K562 (cell line): ENCODE measurements at regions not wholly inside any gene's neighbourhood (a gene's known extent, or its start where the extent isn't known, plus 50 kb on each side); places are given as distances from the start of the nearest gene placed in this dataset.

Source experiments
- ATF1 ChIP-seq, 2 experiments: fragments of 450-650 bp in 1 of 2; IDR thresholded peaks; 2 replicates each; pipeline ENCODE4 v1.6.1; 2016; ENCODE audit warnings: missing compliant biosample characterization in 1 of 2, missing genetic modification characterization in 1 of 2
- BCOR ChIP-seq: fragments of 450-650 bp; IDR thresholded peaks from 2 replicates; pipeline ENCODE4 v1.6.1; 2016
- BMI1 ChIP-seq: fragments of 150-350 bp; IDR thresholded peaks from 2 replicates; pipeline ENCODE4 v1.6.1; 2014; ENCODE audit warnings: low read length
- FOXA3 ChIP-seq, 2 experiments: fragments of 450-650 bp in 1 of 2; sonication (generic) in 1 of 2; formaldehyde crosslinking; IDR thresholded peaks in 1 of 2; conservative IDR thresholded peaks in 1 of 2; 2 replicates each; pipeline versions ENCODE4 v1.4.0 to v1.8.0; 2020 to 2022; ENCODE audit warnings: mild to moderate bottlenecking in 2 of 2, missing genetic modification reagents in 1 of 2
- GABPB1 ChIP-seq: sonication (generic); formaldehyde crosslinking; IDR thresholded peaks from 2 replicates; pipeline ENCODE4 v1.8.0; 2022; ENCODE audit warnings: mild to moderate bottlenecking, missing genetic modification reagents
- GTF2A2 ChIP-seq: IDR thresholded peaks from 2 replicates; pipeline ENCODE4 v1.6.1; 2016; ENCODE audit warnings: mild to moderate bottlenecking, missing genetic modification characterization, missing compliant biosample characterization
- KDM1A ChIP-seq, 2 experiments: fragments of 450-650 bp; IDR thresholded peaks; 2 replicates each; pipeline ENCODE4 v1.6.1; 2016; ENCODE audit warnings: mild to moderate bottlenecking in 2 of 2
- RFX5 ChIP-seq: IDR thresholded peaks from 2 replicates; pipeline ENCODE4 v1.6.1; 2011; ENCODE audit warnings: low read depth, mild to moderate bottlenecking, improper control_type of control experiment, low read length
- SREBF1 ChIP-seq: fragments of 150-350 bp; IDR thresholded peaks from 2 replicates; pipeline ENCODE4 v1.6.1; 2014; ENCODE audit warnings: antibody characterized with exemption, low read depth, low read length, borderline replicate concordance
- ZNF143 ChIP-seq: sonication (generic); formaldehyde crosslinking; IDR thresholded peaks from 2 replicates; pipeline ENCODE4 v1.9.0; 2022; ENCODE audit warnings: mild to moderate bottlenecking, missing genetic modification reagents
- TF ChIP-seq, protein P1 (sequence below): fragments of 450-650 bp; IDR thresholded peaks from 2 replicates; pipeline ENCODE4 v1.6.1; 2017; ENCODE audit warnings: antibody characterized with exemption, mild to moderate bottlenecking
- TF ChIP-seq, protein P2 (sequence below): sonication (generic); formaldehyde crosslinking; IDR thresholded peaks from 2 replicates; pipeline ENCODE4 v1.8.1; 2022; ENCODE audit warnings: missing genetic modification reagents
- TF ChIP-seq, protein P3 (sequence below): IDR thresholded peaks from 2 replicates; pipeline ENCODE4 v1.6.1; 2011; ENCODE audit not compliant: insufficient read length; ENCODE audit errors: extremely low read depth
- TF ChIP-seq, protein P4 (sequence below): fragments of 450-650 bp; formaldehyde crosslinking; IDR thresholded peaks from 2 replicates; pipeline ENCODE4 v1.4.0; 2022; ENCODE audit warnings: mild to moderate bottlenecking, moderate library complexity

DNA sequence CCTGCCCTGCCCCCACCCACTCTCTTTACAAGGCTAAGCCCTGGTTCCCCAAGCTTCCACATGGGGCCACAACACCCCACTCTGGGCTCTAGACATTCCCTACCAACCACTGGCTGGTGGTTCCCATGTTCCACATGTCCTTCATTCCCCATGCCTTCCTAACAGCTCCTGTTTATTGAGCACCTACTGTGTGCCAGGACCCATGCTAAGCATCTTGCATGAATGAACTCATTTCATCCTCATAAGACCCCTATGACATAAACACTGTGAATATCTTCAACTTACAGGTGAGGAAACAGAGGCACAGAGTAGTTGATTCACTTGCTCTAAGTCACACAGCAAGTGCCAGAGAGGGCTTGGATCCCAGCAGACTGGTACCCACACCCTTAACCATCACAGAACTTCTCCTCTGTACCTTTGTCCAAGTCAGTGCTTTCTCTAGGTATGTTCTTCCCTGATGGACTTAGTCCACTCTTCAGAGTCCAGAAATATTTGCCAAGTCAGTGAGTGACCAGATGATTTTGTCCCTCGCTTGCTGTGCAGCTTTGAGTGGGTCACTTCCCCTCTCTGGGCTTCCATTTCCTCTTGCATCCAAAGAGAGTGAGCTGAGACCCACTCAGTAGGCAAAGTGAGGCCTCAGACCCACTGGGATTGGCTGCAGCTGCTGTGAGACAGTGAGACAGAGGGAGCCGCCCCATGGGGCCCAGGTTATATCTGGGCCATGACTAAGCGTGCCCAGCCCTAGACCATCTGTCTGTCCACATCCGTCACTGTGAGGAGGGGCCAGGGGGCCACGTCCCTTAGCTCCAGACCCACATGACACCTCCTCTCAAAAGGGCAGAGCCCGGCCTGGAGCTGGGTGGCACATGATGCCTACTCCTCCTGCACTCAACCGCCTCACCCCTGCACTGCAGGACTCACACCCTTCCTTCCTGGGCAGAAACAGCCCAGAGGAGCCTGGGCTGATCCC lies 132.4 kb downstream of the MN1 start (continued):
- TF ChIP-seq, protein P1, sequence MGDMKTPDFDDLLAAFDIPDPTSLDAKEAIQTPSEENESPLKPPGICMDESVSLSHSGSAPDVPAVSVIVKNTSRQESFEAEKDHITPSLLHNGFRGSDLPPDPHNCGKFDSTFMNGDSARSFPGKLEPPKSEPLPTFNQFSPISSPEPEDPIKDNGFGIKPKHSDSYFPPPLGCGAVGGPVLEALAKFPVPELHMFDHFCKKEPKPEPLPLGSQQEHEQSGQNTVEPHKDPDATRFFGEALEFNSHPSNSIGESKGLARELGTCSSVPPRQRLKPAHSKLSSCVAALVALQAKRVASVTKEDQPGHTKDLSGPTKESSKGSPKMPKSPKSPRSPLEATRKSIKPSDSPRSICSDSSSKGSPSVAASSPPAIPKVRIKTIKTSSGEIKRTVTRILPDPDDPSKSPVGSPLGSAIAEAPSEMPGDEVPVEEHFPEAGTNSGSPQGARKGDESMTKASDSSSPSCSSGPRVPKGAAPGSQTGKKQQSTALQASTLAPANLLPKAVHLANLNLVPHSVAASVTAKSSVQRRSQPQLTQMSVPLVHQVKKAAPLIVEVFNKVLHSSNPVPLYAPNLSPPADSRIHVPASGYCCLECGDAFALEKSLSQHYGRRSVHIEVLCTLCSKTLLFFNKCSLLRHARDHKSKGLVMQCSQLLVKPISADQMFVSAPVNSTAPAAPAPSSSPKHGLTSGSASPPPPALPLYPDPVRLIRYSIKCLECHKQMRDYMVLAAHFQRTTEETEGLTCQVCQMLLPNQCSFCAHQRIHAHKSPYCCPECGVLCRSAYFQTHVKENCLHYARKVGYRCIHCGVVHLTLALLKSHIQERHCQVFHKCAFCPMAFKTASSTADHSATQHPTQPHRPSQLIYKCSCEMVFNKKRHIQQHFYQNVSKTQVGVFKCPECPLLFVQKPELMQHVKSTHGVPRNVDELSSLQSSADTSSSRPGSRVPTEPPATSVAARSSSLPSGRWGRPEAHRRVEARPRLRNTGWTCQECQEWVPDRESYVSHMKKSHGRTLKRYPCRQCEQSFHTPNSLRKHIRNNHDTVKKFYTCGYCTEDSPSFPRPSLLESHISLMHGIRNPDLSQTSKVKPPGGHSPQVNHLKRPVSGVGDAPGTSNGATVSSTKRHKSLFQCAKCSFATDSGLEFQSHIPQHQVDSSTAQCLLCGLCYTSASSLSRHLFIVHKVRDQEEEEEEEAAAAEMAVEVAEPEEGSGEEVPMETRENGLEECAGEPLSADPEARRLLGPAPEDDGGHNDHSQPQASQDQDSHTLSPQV: peak; percentile 79; the same call in 1 of the 2 replicates
- TF ChIP-seq SREBF1 (no peak), RFX5 (no peak), BCOR (peak; percentile 82), ZNF143 (CRISPR knock-in tag) (no peak), GABPB1 (no peak), ATF1 (CRISPR knock-in tag; IDR thresholded peaks at IDR 0.05) (no peak), ATF1 (tag; IDR thresholded peaks at IDR 0.05) (peak; percentile 59), GTF2A2 (tag) (no peak), FOXA3 (CRISPR knock-in tag; conservative IDR thresholded peaks at IDR 0.05 in 1 of 2, IDR thresholded peaks at IDR 0.05 in 1 of 2) (no peak), KDM1A (IDR thresholded peaks at IDR 0.05) (peak; percentile 58 to 76; a peak in 3 of 4 replicates), BMI1 (no peak)
- TF ChIP-seq, protein P2, sequence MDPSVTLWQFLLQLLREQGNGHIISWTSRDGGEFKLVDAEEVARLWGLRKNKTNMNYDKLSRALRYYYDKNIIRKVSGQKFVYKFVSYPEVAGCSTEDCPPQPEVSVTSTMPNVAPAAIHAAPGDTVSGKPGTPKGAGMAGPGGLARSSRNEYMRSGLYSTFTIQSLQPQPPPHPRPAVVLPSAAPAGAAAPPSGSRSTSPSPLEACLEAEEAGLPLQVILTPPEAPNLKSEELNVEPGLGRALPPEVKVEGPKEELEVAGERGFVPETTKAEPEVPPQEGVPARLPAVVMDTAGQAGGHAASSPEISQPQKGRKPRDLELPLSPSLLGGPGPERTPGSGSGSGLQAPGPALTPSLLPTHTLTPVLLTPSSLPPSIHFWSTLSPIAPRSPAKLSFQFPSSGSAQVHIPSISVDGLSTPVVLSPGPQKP (CRISPR knock-in tag): no peak
- TF ChIP-seq, protein P3, sequence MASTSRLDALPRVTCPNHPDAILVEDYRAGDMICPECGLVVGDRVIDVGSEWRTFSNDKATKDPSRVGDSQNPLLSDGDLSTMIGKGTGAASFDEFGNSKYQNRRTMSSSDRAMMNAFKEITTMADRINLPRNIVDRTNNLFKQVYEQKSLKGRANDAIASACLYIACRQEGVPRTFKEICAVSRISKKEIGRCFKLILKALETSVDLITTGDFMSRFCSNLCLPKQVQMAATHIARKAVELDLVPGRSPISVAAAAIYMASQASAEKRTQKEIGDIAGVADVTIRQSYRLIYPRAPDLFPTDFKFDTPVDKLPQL: no peak
- TF ChIP-seq, protein P4, sequence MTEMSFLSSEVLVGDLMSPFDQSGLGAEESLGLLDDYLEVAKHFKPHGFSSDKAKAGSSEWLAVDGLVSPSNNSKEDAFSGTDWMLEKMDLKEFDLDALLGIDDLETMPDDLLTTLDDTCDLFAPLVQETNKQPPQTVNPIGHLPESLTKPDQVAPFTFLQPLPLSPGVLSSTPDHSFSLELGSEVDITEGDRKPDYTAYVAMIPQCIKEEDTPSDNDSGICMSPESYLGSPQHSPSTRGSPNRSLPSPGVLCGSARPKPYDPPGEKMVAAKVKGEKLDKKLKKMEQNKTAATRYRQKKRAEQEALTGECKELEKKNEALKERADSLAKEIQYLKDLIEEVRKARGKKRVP (CRISPR knock-in tag): no peak
- TF ChIP-seq, all 486 proteins: peak for 60
